AG09319 (cell line): ENCODE measurements at regions not wholly inside any gene's neighbourhood (a gene's known extent, or its start where the extent isn't known, plus 50 kb on each side); places are given as distances from the start of the nearest gene placed in this dataset.
"Not testable (repeated sequence)": the region's sequence is repeated elsewhere in the genome, so short reads cannot be mapped to it uniquely, and the experiment has no call there.

Experiments used
- DNase-seq: peaks from one replicate; pipeline ENCODE4 v3.0.0-alpha.2; 2010; ENCODE audit warnings: low read depth; ENCODE audit errors: extremely low read depth
- CTCF ChIP-seq: IDR thresholded peaks from 2 replicates; pipeline ENCODE4 v1.5.1; 2011; ENCODE audit warnings: low read depth, mild to moderate bottlenecking, inconsistent platforms, low read length, moderate library complexity

- DNase-seq = peak; percentile 61
- no peak for TF ChIP-seq CTCF
Measured at GRCh38 chr14:71629765-71630492, 302.3 kb upstream of the RGS6 start.

DNA sequence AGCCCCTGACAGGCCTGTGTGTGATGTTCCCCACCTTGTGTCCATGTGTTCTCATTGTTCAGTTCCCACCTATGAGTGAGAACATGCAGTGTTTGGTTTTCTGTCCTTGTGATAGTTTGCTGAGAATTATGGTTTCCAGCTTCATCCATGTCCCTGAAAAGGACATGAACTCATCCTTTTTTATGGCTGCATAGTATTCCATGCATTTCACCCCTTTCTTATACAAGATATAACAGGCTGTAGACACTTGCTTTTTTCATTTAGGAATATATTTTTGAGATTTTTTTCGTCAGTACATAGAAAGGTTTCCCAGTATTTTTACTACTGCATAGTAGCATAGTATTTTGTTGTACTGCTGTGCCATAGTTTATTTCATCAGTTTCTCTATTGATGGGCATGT lies 301.2 kb upstream of the RGS6 start:
- not testable (repeated sequence) for DNase-seq

DNA sequence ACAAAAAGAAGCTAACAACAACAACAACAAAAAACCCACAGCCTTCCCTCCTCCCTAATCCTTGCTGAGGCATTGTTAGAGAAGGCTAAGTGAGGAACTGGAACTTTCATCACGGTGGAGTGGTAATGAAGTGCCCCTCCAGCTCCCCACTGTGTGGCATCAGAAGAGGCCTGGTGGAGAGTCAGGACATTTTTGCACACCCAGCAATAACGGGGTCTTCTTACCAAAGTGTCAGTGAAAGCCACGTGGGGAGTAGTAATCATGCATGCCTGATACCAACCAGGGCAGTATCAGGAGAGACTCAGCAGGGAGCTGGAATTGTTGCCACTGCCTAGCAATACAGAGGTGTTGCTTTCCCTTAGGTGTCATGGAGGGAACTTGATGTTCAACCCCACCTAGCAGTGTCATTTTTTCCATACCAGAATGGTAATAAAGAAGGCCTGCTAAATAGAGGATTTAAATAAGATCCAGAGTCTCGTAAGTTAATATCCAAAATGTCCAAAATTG lies 299.7 kb upstream of the RGS6 start:
- DNase-seq = no peak
- no peak for TF ChIP-seq CTCF

DNA sequence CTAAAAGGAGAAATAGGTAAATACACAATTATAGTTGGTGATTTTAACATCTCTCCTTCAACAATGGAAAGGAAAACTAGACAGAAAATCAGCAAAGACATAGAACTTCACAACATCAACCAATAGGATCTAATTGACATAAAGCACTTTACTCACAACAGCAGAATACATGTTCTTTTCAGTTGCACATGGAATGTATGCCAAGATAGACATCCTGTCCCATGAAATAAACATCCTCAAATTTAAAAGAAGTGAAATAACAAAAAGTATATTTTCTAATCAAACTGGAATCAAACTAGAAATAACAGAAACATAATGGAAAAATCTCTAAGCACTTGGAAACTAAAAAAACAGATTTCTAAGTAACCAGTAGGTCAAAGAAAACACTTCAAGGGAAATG lies 296.2 kb upstream of the RGS6 start:
- no peak for TF ChIP-seq CTCF

GRCh38 chr14:71636820-71637471 lies 295.3 kb upstream of the RGS6 start:
- DNase-seq = no peak
- no peak for TF ChIP-seq CTCF

More for the DNA sequence above, 296.2 kb upstream of the RGS6 start:
- DNase-seq = no peak

DNA sequence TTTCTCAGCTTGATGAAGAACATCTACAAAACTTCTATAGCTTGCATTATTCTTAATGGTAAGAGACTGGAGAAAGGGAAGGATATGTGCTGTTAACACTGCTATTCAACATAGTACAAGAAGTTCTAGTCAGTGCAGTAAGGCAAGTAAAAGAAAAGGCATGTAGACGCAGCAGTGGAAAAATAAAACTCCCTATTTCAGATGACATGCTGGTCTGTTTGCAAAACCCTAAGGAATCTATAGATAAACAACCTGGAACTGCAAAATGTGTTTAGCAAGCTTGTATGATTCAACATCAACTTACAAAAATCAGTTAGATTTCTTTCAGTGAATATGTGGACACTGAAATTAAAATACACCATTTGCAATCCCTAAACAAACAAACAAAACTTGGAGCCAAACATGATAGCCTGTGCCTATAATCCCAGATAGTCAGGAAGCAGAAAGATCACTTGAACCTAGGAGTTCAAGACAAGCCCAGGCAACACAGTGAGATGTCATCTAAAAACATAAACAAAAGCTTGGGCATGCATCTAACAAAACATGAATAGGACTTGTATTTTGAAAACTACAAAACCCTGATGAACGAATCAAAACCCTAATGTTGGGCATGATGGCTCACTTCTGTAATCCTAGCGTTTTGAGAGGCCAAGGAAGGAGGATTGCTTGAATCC lies 293.6 kb upstream of the RGS6 start:
- DNase-seq = no peak
- TF ChIP-seq CTCF = no peak

DNA sequence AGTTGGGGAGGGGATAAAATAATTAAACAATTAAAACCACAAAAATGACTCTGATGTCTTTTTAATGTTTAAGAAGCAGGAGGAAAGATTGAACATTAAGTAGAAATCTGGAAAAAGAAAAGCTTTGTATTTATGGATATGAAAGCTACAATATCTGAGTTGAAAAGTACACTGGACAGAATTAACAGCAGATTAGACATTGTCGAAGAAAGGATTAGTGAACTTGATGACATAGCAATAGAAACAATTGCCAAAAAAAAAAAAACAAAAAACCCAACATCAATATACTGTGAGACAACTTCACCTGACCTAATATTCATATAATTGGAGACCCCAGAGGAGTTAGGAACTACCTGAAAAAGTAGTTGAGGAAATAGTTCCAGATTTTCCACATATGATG lies 289.5 kb upstream of the RGS6 start:
- DNase-seq = no peak
- no peak for TF ChIP-seq CTCF
